Type B pancreatic cell (in vitro differentiated cells): ENCODE measurements at regions not wholly inside any gene's neighbourhood (a gene's known extent, or its start where the extent isn't known, plus 50 kb on each side); places are given as distances from the start of the nearest gene placed in this dataset.

Experiments used
- DNase-seq: peaks from one replicate; pipeline ENCODE4 v3.0.0; 2021; ENCODE audit warnings: mixed read lengths; ENCODE audit not compliant: unreplicated experiment; ENCODE audit errors: extremely low spot score
- H3K27ac Mint-ChIP-seq: 2 replicates; pipeline ENCODE4 v1.8.0; 2021; ENCODE audit warnings: mild to moderate bottlenecking, mixed read lengths
- H3K27me3 Mint-ChIP-seq: 2 replicates; pipeline ENCODE4 v1.8.0; 2021; ENCODE audit warnings: mixed read lengths
- H3K36me3 Mint-ChIP-seq: 2 replicates; pipeline ENCODE4 v1.8.0; 2021; ENCODE audit warnings: mixed read lengths
- H3K4me1 Mint-ChIP-seq: one replicate; pipeline ENCODE4 v1.8.0; 2021; ENCODE audit warnings: mixed read lengths; ENCODE audit not compliant: unreplicated experiment
- H3K4me3 Mint-ChIP-seq: 2 replicates; pipeline ENCODE4 v1.8.0; 2021; ENCODE audit warnings: mild to moderate bottlenecking, mixed read lengths
- H3K9me3 Mint-ChIP-seq: 2 replicates; pipeline ENCODE4 v1.8.0; 2021; ENCODE audit warnings: mixed read lengths
- CTCF ChIP-seq: fragments of 200-600 bp; sonication (generic); conservative IDR thresholded peaks from 2 replicates; pipeline ENCODE4 v1.5.0; 2021; ENCODE audit warnings: antibody characterized with exemption, mild to moderate bottlenecking

DNA sequence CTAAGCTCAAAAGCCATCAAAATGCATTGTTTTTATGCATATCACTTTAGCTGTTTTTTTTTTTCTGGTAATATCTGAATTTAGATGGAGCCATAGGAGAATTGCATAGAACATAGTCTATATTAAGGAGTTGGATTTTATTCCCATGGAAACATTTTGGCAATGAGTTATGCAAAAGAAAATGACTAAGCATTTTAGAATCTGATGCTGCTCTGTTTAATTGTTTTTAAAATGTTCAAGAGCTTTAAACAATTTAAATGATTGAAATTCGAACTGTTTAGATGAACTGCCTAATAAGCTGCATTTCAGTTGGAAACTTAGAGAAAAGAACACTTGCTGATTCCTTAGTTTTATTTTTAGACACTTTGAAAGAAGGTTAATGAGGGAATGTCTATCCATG lies 1531.5 kb upstream of the B3GALT2 start:
- DNase-seq: no peak
- Mint-ChIP-seq H3K27me3 (no peaks in the 10 kb centered on the region), H3K27ac (no peak overlapping the region), H3K4me3 (no peak overlapping the region), H3K4me1 (no peaks in the 10 kb centered on the region), H3K36me3 (no peaks in the 10 kb centered on the region), H3K9me3 (no peaks in the 10 kb centered on the region)
- TF ChIP-seq CTCF: no peak

DNA sequence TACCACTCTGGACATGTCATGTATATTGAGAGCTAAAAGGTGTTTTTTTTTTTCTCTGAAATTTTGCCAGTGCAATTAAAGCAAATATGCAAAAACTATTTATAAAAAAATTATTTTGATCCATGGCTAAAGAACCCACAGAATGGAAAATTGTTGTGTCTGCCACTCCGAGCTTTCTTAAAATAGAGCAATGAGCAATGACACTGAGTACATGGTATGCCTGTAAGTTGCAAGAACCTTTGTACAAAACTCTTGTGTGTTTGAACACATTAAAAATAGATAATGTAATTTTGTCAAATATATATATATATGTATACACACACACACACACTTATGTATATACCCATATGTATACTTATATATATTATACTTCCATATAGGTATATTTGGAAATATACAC lies 1530.9 kb upstream of the B3GALT2 start:
- H3K4me1 Mint-ChIP-seq: no peaks in the 10 kb centered on the region
- no peak overlapping the region for H3K27ac Mint-ChIP-seq
- DNase-seq: no peak
- no peaks in the 10 kb centered on the region for H3K36me3 Mint-ChIP-seq
- no peak overlapping the region for H3K4me3 Mint-ChIP-seq
- no peak for TF ChIP-seq CTCF
- H3K9me3 Mint-ChIP-seq: no peaks in the 10 kb centered on the region
- H3K27me3 Mint-ChIP-seq: no peaks in the 10 kb centered on the region

GRCh38 chr1:194710671-194711070 lies 1524.3 kb upstream of the B3GALT2 start:
- H3K27ac Mint-ChIP-seq: no peak overlapping the region
- H3K4me1 Mint-ChIP-seq: no peaks in the 10 kb centered on the region
- H3K27me3 Mint-ChIP-seq: no peaks in the 10 kb centered on the region
- no peak for DNase-seq
- H3K9me3 Mint-ChIP-seq: no peaks in the 10 kb centered on the region
- no peak overlapping the region for H3K4me3 Mint-ChIP-seq
- TF ChIP-seq CTCF: no peak
- no peaks in the 10 kb centered on the region for H3K36me3 Mint-ChIP-seq

GRCh38 chr1:194709439-194709838 lies 1523.0 kb upstream of the B3GALT2 start:
- TF ChIP-seq CTCF: no peak
- Mint-ChIP-seq H3K27ac (no peak overlapping the region), H3K9me3 (no peaks in the 10 kb centered on the region), H3K36me3 (no peaks in the 10 kb centered on the region), H3K27me3 (no peaks in the 10 kb centered on the region), H3K4me3 (no peak overlapping the region), H3K4me1 (no peaks in the 10 kb centered on the region)
- no peak for DNase-seq

GRCh38 chr1:194707074-194707473 lies 1520.7 kb upstream of the B3GALT2 start:
- Mint-ChIP-seq H3K4me1 (no peaks in the 10 kb centered on the region), H3K27ac (no peak overlapping the region), H3K27me3 (no peaks in the 10 kb centered on the region), H3K9me3 (no peaks in the 10 kb centered on the region), H3K4me3 (no peak overlapping the region), H3K36me3 (no peaks in the 10 kb centered on the region)
- TF ChIP-seq CTCF: no peak
- no peak for DNase-seq
